GM18511 (cell line): ENCODE measurements at regions not wholly inside any gene's neighbourhood (a gene's known extent, or its start where the extent isn't known, plus 50 kb on each side); places are given as distances from the start of the nearest gene placed in this dataset.
"Not testable (repeated sequence)": the region's sequence is repeated elsewhere in the genome, so short reads cannot be mapped to it uniquely, and the experiment has no call there.

ENCODE experiments used
- ATAC-seq: cut with Tn5 transposase; IDR thresholded peaks from one replicate; pipeline ENCODE4 v1.9.1; 2021; ENCODE audit warnings: mild to moderate bottlenecking, moderate library complexity; ENCODE audit not compliant: unreplicated experiment

- no peak for ATAC-seq
Measured at GRCh38 chr11:121907379-121907778, 208.6 kb downstream of the BLID start.

GRCh38 chr11:121904148-121904547 is 211.9 kb downstream of the BLID start:
- ATAC-seq: no peak

- no peak for ATAC-seq
Measured at GRCh38 chr11:121901886-121902285, 214.1 kb downstream of the BLID start.

GRCh38 chr11:121901417-121901816 is 214.6 kb downstream of the BLID start:
- ATAC-seq: not testable (repeated sequence)

GRCh38 chr11:121899520-121899919 is 216.5 kb downstream of the BLID start:
- ATAC-seq: no peak

- ATAC-seq: no peak
Measured at GRCh38 chr11:121898903-121899302, 217.1 kb downstream of the BLID start.

- ATAC-seq: no peak
Measured at GRCh38 chr11:121895919-121896318, 220.1 kb downstream of the BLID start.

GRCh38 chr11:121894581-121894980 is 221.4 kb downstream of the BLID start:
- no peak for ATAC-seq

- no peak for ATAC-seq
Measured at GRCh38 chr11:121892863-121893262, 223.2 kb downstream of the BLID start.

GRCh38 chr11:121892131-121892681 is 223.8 kb downstream of the BLID start:
- no peak for ATAC-seq

- no peak for ATAC-seq
Measured at GRCh38 chr11:121890946-121891515, 225.0 kb downstream of the BLID start.

GRCh38 chr11:121890377-121890776 is 225.6 kb downstream of the BLID start:
- no peak for ATAC-seq

GRCh38 chr11:121889931-121890330 is 226.1 kb downstream of the BLID start:
- ATAC-seq: no peak

GRCh38 chr11:121889186-121889585 is 226.8 kb downstream of the BLID start:
- ATAC-seq: no peak

- ATAC-seq: no peak
Measured at GRCh38 chr11:121887976-121888557, 227.9 kb downstream of the BLID start.

GRCh38 chr11:121887569-121887968 is 228.4 kb downstream of the BLID start:
- no peak for ATAC-seq

- no peak for ATAC-seq
Measured at GRCh38 chr11:121886996-121887395, 229.0 kb downstream of the BLID start.

- ATAC-seq: no peak
Measured at GRCh38 chr11:121886005-121886734, 229.8 kb downstream of the BLID start.

GRCh38 chr11:121884626-121885025 is 231.4 kb downstream of the BLID start:
- ATAC-seq: no peak

GRCh38 chr11:121881806-121882205 is 234.2 kb downstream of the BLID start:
- no peak for ATAC-seq

GRCh38 chr11:121877152-121877551 is 238.9 kb downstream of the BLID start:
- ATAC-seq: no peak

- ATAC-seq: no peak
Measured at GRCh38 chr11:121873766-121874165, 242.2 kb downstream of the BLID start.
